Endothelial cell of umbilical vein (primary cell): ENCODE measurements at regions not wholly inside any gene's neighbourhood (a gene's known extent, or its start where the extent isn't known, plus 50 kb on each side); places are given as distances from the start of the nearest gene placed in this dataset.

Experiments used
- BruUV-seq: library from RNA; stranded (reverse); fragments of 400-500 nt; replicated peaks from 2 replicates; lab custom pipeline; 2021; lab: Mats Ljungman, UMichigan
- CTCF ChIA-PET: fragments of 300-600, 350-600 bp; sonication (Branson Sonifier 250); formaldehyde crosslinking; loops from one replicate; lab custom pipeline; 2021; ENCODE audit warnings: antibody characterized with exemption, inconsistent platforms; lab: Charles Lee
- POLR2A ChIA-PET: fragments of 300-600, 350-600 bp; sonication (Branson Sonifier 250); formaldehyde crosslinking; loops from one replicate; lab custom pipeline; 2021; ENCODE audit warnings: antibody characterized with exemption, inconsistent platforms; lab: Charles Lee
- DNase-seq: peaks from one replicate; pipeline ENCODE4 v3.0.0-alpha.2; 2011; ENCODE audit warnings: low read depth, low spot score
- FAIRE-seq: peaks from 2 replicates; lab custom pipeline; 2011; peaks lifted over from hg19 to GRCh38; lab: Jason Lieb, UNC
- H2AFZ ChIP-seq: 2 replicates; pipeline ENCODE4 v1.6.0; 2012; ENCODE audit warnings: low read depth, low read length, control low read depth, inconsistent platforms
- H3K27ac ChIP-seq: 2 replicates; pipeline ENCODE4 v1.5.1; 2011; ENCODE audit warnings: low read depth, mild to moderate bottlenecking, control low read depth, low read length, moderate library complexity; ENCODE audit not compliant: insufficient read depth
- H3K27me3 ChIP-seq, 2 experiments: 2 replicates each; pipeline versions ENCODE4 v1.6.0 to v1.6.1; 2011; ENCODE audit warnings: low read length in 2 of 2, mixed read lengths in 1 of 2; ENCODE audit not compliant: control insufficient read depth in 2 of 2, insufficient read depth in 2 of 2
- H3K36me3 ChIP-seq, 2 experiments: 2 replicates in 1 of 2; 3 replicates in 1 of 2; pipeline ENCODE4 v1.5.1; 2011; ENCODE audit warnings: low read length in 2 of 2, mild to moderate bottlenecking in 1 of 2, moderate library complexity in 1 of 2; ENCODE audit not compliant: control insufficient read depth in 2 of 2, insufficient read depth in 2 of 2; ENCODE audit errors: extremely low read depth in 1 of 2
- H3K4me1 ChIP-seq: 3 replicates; pipeline ENCODE4 v1.5.1; 2011; ENCODE audit warnings: mild to moderate bottlenecking, low read length; ENCODE audit not compliant: control insufficient read depth, insufficient read depth; ENCODE audit errors: extremely low read depth
- H3K4me2 ChIP-seq: 2 replicates; pipeline ENCODE4 v1.6.1; 2011; ENCODE audit warnings: low read length, control low read depth, mixed read lengths; ENCODE audit not compliant: insufficient read depth
- H3K4me3 ChIP-seq, 3 experiments: fragments of 200-600 bp in 1 of 3; sonication (generic), shearing (Covaris generic) in 1 of 3; replicated peaks in 1 of 3; 2 replicates each; pipeline ENCODE4 v1.5.1; 2011 to 2016; ENCODE audit warnings: control low read depth in 3 of 3, low read length in 3 of 3, mild to moderate bottlenecking in 2 of 3, inconsistent platforms in 1 of 3, low read depth in 1 of 3, moderate library complexity in 1 of 3; ENCODE audit not compliant: insufficient read depth in 1 of 3
- H3K79me2 ChIP-seq: 2 replicates; pipeline ENCODE4 v1.6.0; 2012; ENCODE audit warnings: low read length, inconsistent platforms; ENCODE audit not compliant: control insufficient read depth, insufficient read depth
- H3K9ac ChIP-seq: replicated peaks from 2 replicates; pipeline ENCODE3; 2011; ENCODE audit warnings: low read length, control low read depth; ENCODE audit not compliant: insufficient read depth; ENCODE audit errors: extremely low read depth
- H3K9me1 ChIP-seq: replicated peaks from 3 replicates; pipeline ENCODE4 v1.6.0; 2011; ENCODE audit warnings: mild to moderate bottlenecking, low read length; ENCODE audit not compliant: control insufficient read depth, insufficient read depth; ENCODE audit errors: extremely low read depth
- H3K9me3 ChIP-seq: replicated peaks from 2 replicates; pipeline ENCODE4 v1.5.1; 2012; ENCODE audit warnings: low read length, inconsistent platforms; ENCODE audit not compliant: control insufficient read depth, insufficient read depth
- H4K20me1 ChIP-seq: replicated peaks from 2 replicates; pipeline ENCODE3; 2011; ENCODE audit warnings: mild to moderate bottlenecking, low read length; ENCODE audit not compliant: control insufficient read depth, insufficient read depth; ENCODE audit errors: extremely low read depth
- EZH2 ChIP-seq: IDR thresholded peaks from 2 replicates; pipeline ENCODE4 v1.6.1; 2012; ENCODE audit warnings: borderline replicate concordance, low read depth, mild to moderate bottlenecking, moderate library complexity, low read length, inconsistent platforms; ENCODE audit not compliant: severe bottlenecking
- FOS ChIP-seq: IDR thresholded peaks from 2 replicates; pipeline ENCODE4 v1.6.1; 2011; ENCODE audit warnings: mild to moderate bottlenecking, low read length, moderate library complexity, borderline replicate concordance; ENCODE audit not compliant: insufficient read depth
- GATA2 ChIP-seq: IDR thresholded peaks from 2 replicates; pipeline ENCODE4 v1.7.0; 2011; ENCODE audit warnings: low read depth, mild to moderate bottlenecking, moderate library complexity, mixed read lengths, low read length; ENCODE audit not compliant: insufficient read length, insufficient read depth
- JUN ChIP-seq: IDR thresholded peaks from 2 replicates; pipeline ENCODE4 v1.6.1; 2011; ENCODE audit warnings: borderline replicate concordance, low read depth; ENCODE audit not compliant: insufficient read length, insufficient read depth
- MYC ChIP-seq: IDR thresholded peaks from one replicate; pipeline ENCODE4 v1.6.1; 2011; ENCODE audit warnings: mild to moderate bottlenecking, low read depth, low read length
- POLR2A ChIP-seq: IDR thresholded peaks from 2 replicates; pipeline ENCODE4 v1.6.1; 2012; ENCODE audit warnings: low read depth, mild to moderate bottlenecking, control low read depth, low read length
- POLR2AphosphoS5 ChIP-seq: IDR thresholded peaks from 2 replicates; pipeline ENCODE4 v1.6.1; 2012; ENCODE audit warnings: low read depth, mild to moderate bottlenecking, control low read depth, low read length, moderate library complexity; ENCODE audit not compliant: insufficient read depth
- dilution Hi-C: fragments of 300-500 bp; cut with MboI; formaldehyde crosslinking; loops from one replicate; pipeline ENCODE4 v1.15.0; 2019; ENCODE audit warnings: low sequenced_read_pairs; ENCODE audit not compliant: extremely low pct_ligation_motif_present
- intact Hi-C: fragments of 100-400 bp; cut with micrococcal nuclease; formaldehyde crosslinking; loops from one replicate; pipeline ENCODE4 v1.10.0; 2022
- TF ChIP-seq, protein P1 (sequence below): IDR thresholded peaks from 2 replicates; pipeline ENCODE4 v1.6.1; 2011; ENCODE audit not compliant: insufficient read depth, insufficient read length
- TF ChIP-seq, protein P2 (sequence below), 2 donors: IDR thresholded peaks; 1 replicate in 1 of 2; 2 replicates in 1 of 2; pipeline ENCODE4 v1.5.1; 2011; ENCODE audit warnings: low read length in 2 of 2, mild to moderate bottlenecking in 2 of 2, moderate library complexity in 2 of 2, control low read depth in 1 of 2, inconsistent platforms in 1 of 2, low read depth in 1 of 2; ENCODE audit not compliant: insufficient read depth in 1 of 2; ENCODE audit errors: extremely low read depth in 1 of 2

DNA sequence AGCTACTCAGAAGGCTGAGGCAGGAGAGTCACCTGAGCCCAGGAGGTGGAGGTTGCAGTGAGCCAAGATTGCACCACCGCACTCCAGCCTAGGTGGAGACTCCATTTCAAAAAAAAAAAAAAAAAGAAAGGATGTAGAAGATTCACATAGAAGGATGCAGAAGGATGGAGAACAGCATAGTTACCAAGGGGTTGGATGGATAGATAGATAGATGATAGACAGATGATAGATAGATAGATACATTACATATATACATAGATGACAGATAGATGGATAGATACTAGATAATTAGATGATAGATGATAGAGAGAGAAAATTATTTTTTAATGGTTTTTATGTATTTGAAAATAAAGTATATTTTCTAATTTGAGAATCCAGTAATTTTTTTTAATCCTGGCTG, 160.7 kb upstream of the ARID1B start:
- no peak for FAIRE-seq
- Histone ChIP-seq H2AFZ (no peak overlapping the region), H3K9me3 (no peaks in the 10 kb centered on the region), H3K79me2 (no peaks in the 10 kb centered on the region), H3K9me1 (no peaks in the 10 kb centered on the region), H3K9ac (no peak overlapping the region), H4K20me1 (no peaks in the 10 kb centered on the region), H3K4me1 (no peaks in the 10 kb centered on the region), H3K4me2 (no peak overlapping the region), H3K27ac (no peak overlapping the region), H3K36me3 (no peaks in the 10 kb centered on the region), H3K4me3 (no peak overlapping the region), H3K27me3 (no peaks in the 10 kb centered on the region)
- TF ChIP-seq FOS (no peak), JUN (no peak), MYC (no peak), EZH2 (no peak), POLR2AphosphoS5 (no peak), POLR2A (no peak), GATA2 (no peak)
- TF ChIP-seq, protein P1, sequence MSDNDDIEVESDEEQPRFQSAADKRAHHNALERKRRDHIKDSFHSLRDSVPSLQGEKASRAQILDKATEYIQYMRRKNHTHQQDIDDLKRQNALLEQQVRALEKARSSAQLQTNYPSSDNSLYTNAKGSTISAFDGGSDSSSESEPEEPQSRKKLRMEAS, result no peak
- TF ChIP-seq, protein P2, sequence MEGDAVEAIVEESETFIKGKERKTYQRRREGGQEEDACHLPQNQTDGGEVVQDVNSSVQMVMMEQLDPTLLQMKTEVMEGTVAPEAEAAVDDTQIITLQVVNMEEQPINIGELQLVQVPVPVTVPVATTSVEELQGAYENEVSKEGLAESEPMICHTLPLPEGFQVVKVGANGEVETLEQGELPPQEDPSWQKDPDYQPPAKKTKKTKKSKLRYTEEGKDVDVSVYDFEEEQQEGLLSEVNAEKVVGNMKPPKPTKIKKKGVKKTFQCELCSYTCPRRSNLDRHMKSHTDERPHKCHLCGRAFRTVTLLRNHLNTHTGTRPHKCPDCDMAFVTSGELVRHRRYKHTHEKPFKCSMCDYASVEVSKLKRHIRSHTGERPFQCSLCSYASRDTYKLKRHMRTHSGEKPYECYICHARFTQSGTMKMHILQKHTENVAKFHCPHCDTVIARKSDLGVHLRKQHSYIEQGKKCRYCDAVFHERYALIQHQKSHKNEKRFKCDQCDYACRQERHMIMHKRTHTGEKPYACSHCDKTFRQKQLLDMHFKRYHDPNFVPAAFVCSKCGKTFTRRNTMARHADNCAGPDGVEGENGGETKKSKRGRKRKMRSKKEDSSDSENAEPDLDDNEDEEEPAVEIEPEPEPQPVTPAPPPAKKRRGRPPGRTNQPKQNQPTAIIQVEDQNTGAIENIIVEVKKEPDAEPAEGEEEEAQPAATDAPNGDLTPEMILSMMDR (IDR thresholded peaks at IDR 0.05; ENCODE audit: extremely low read depth in 1 of 2, insufficient read depth in 1 of 2, low read depth in 1 of 2, low read length in 2 of 2), result no peak
- no TSS peak for BruUV-seq
- DNase-seq, result no peak
- ChIA-PET CTCF (interaction anchor here (1.0 kb wide), 1 partner anchor 18 kb away, joined by 3 read pairs; no protein-coding TSS in a partner anchor), POLR2A (no interaction called here)
- dilution Hi-C loops (no loop called here), intact Hi-C loops (no loop called here)
